MM.1S (cell line): ENCODE measurements at regions not wholly inside any gene's neighbourhood (a gene's known extent, or its start where the extent isn't known, plus 50 kb on each side); places are given as distances from the start of the nearest gene placed in this dataset.

Experiments
- DNase-seq: peaks from one replicate; pipeline ENCODE4 v3.0.0-alpha.2; 2015
- H2AFZ ChIP-seq: fragments of 300-600 bp; sonication (generic); 2 replicates; pipeline ENCODE4 v1.6.0; 2016; ENCODE audit warnings: antibody characterized with exemption, low read length
- H3F3A ChIP-seq: fragments of 300-600 bp; sonication (generic); 2 replicates; pipeline ENCODE4 v1.6.1; 2016; ENCODE audit warnings: mild to moderate bottlenecking, antibody characterized with exemption, low read length, moderate library complexity, mixed read lengths; ENCODE audit not compliant: insufficient read depth
- H3K27ac ChIP-seq: fragments of 300-600 bp; sonication (generic); 2 replicates; pipeline ENCODE4 v1.5.1; 2016; ENCODE audit warnings: mild to moderate bottlenecking, low read length
- H3K27me3 ChIP-seq: fragments of 300-600 bp; sonication (generic); replicated peaks from 2 replicates; pipeline ENCODE4 v1.6.0; 2016; ENCODE audit warnings: low read length; ENCODE audit not compliant: insufficient read depth
- H3K36me3 ChIP-seq: fragments of 300-600 bp; sonication (generic); replicated peaks from 2 replicates; pipeline ENCODE4 v1.6.1; 2016; ENCODE audit warnings: mild to moderate bottlenecking, low read length, mixed read lengths; ENCODE audit not compliant: insufficient read depth
- H3K4me1 ChIP-seq: fragments of 300-600 bp; sonication (generic); 2 replicates; pipeline ENCODE4 v1.6.1; 2016; ENCODE audit warnings: low read length, mixed read lengths
- H3K4me2 ChIP-seq: fragments of 300-600 bp; sonication (generic); 2 replicates; pipeline ENCODE4 v1.6.0; 2016; ENCODE audit warnings: low read depth, low read length
- H3K4me3 ChIP-seq: fragments of 300-600 bp; sonication (generic); 2 replicates; pipeline ENCODE4 v1.5.1; 2016; ENCODE audit warnings: low read length, mixed read lengths
- H3K79me2 ChIP-seq: fragments of 300-600 bp; sonication (generic); 2 replicates; pipeline ENCODE4 v1.6.1; 2016; ENCODE audit warnings: mixed run types, low read length, mixed read lengths
- H3K9ac ChIP-seq: fragments of 300-600 bp; sonication (generic); 2 replicates; pipeline ENCODE4 v1.6.1; 2016; ENCODE audit warnings: low read length, mixed read lengths
- H3K9me2 ChIP-seq: fragments of 300-600 bp; sonication (generic); replicated peaks from 2 replicates; pipeline ENCODE4 v1.6.1; 2016; ENCODE audit warnings: mild to moderate bottlenecking, low read length, mixed read lengths; ENCODE audit not compliant: insufficient read depth
- H3K9me3 ChIP-seq: fragments of 300-600 bp; sonication (generic); replicated peaks from 2 replicates; pipeline ENCODE4 v1.6.1; 2016; ENCODE audit warnings: mild to moderate bottlenecking, low read length, mixed read lengths; ENCODE audit not compliant: insufficient read depth
- H4K20me1 ChIP-seq: fragments of 300-600 bp; sonication (generic); 2 replicates; pipeline ENCODE4 v1.6.1; 2016; ENCODE audit warnings: mild to moderate bottlenecking, low read length, moderate library complexity, mixed read lengths; ENCODE audit not compliant: insufficient read depth
- CTCF ChIP-seq: fragments of 300-600 bp; sonication (generic); IDR thresholded peaks from 2 replicates; pipeline ENCODE4 v1.5.1; 2016; ENCODE audit warnings: antibody characterized with exemption, low read length, mixed read lengths
- EZH2 ChIP-seq: fragments of 300-600 bp; sonication (generic); optimal IDR thresholded peaks from 2 replicates; pipeline ENCODE3; 2017; ENCODE audit warnings: low read depth, mild to moderate bottlenecking, antibody characterized with exemption, low read length, mixed read lengths
- EZH2phosphoT487 ChIP-seq: fragments of 300-600 bp; sonication (generic); IDR thresholded peaks from 2 replicates; pipeline ENCODE4 v1.6.1; 2018; ENCODE audit warnings: antibody characterized with exemption, low read length

GRCh38 chr1:3981261-3981660, 81.2 kb upstream of the C1orf174 start:
- no peak overlapping the region for H3K4me2 ChIP-seq
- H3K79me2 ChIP-seq = no peaks in the 10 kb centered on the region
- no peaks in the 10 kb centered on the region for H3K36me3 ChIP-seq
- H3K27me3 ChIP-seq = peaks cover 90% of the 10 kb centered on the region
- no peaks in the 10 kb centered on the region for H3F3A ChIP-seq
- DNase-seq = no peak
- no peak overlapping the region for H3K27ac ChIP-seq
- no peaks in the 10 kb centered on the region for H3K9me2 ChIP-seq
- H3K9me3 ChIP-seq = no peaks in the 10 kb centered on the region
- no peak overlapping the region for H2AFZ ChIP-seq
- H3K9ac ChIP-seq = no peak overlapping the region
- TF ChIP-seq EZH2phosphoT487 (no peak), EZH2 (no peak), CTCF (no peak)
- no peaks in the 10 kb centered on the region for H4K20me1 ChIP-seq
- H3K4me1 ChIP-seq = no peaks in the 10 kb centered on the region
- no peak overlapping the region for H3K4me3 ChIP-seq

- Histone ChIP-seq H3K9me2 (no peaks in the 10 kb centered on the region), H3K4me2 (no peak overlapping the region), H2AFZ (no peak overlapping the region), H3K27me3 (peaks cover 90% of the 10 kb centered on the region), H3K36me3 (no peaks in the 10 kb centered on the region), H4K20me1 (no peaks in the 10 kb centered on the region), H3K79me2 (no peaks in the 10 kb centered on the region), H3K9me3 (no peaks in the 10 kb centered on the region), H3K9ac (no peak overlapping the region), H3F3A (no peaks in the 10 kb centered on the region), H3K4me3 (no peak overlapping the region), H3K27ac (no peak overlapping the region), H3K4me1 (no peaks in the 10 kb centered on the region)
- no peak for DNase-seq
- TF ChIP-seq EZH2 (no peak), EZH2phosphoT487 (no peak), CTCF (no peak)
These were observed 81.9 kb upstream of the C1orf174 start for GRCh38 chr1:3981746-3982505.

GRCh38 chr1:3983181-3983580, 83.1 kb upstream of the C1orf174 start:
- no peaks in the 10 kb centered on the region for H3K9me3 ChIP-seq

More at GRCh38 chr1:3983181-3983580, 83.1 kb upstream of the C1orf174 start:
- H3F3A ChIP-seq = no peaks in the 10 kb centered on the region
- no peak overlapping the region for H3K4me2 ChIP-seq
- H4K20me1 ChIP-seq = no peaks in the 10 kb centered on the region
- DNase-seq = no peak
- H3K4me1 ChIP-seq = no peaks in the 10 kb centered on the region
- H3K4me3 ChIP-seq = no peak overlapping the region
- H3K79me2 ChIP-seq = no peaks in the 10 kb centered on the region
- H2AFZ ChIP-seq = no peak overlapping the region
- H3K27ac ChIP-seq = no peak overlapping the region
- H3K27me3 ChIP-seq = peaks cover 85% of the 10 kb centered on the region
- H3K36me3 ChIP-seq = no peaks in the 10 kb centered on the region
- H3K9ac ChIP-seq = no peak overlapping the region
- TF ChIP-seq EZH2 = no peak
- TF ChIP-seq EZH2phosphoT487 = no peak
- TF ChIP-seq CTCF = no peak
- no peaks in the 10 kb centered on the region for H3K9me2 ChIP-seq
